ENCODE measurements at regions not wholly inside any gene's neighbourhood (a gene's known extent, or its start where the extent isn't known, plus 50 kb on each side); places are given as distances from the start of the nearest gene placed in this dataset.

- no peak for DNase-seq (ENCODE audit: low read depth)
- TF ChIP-seq, protein P1, sequence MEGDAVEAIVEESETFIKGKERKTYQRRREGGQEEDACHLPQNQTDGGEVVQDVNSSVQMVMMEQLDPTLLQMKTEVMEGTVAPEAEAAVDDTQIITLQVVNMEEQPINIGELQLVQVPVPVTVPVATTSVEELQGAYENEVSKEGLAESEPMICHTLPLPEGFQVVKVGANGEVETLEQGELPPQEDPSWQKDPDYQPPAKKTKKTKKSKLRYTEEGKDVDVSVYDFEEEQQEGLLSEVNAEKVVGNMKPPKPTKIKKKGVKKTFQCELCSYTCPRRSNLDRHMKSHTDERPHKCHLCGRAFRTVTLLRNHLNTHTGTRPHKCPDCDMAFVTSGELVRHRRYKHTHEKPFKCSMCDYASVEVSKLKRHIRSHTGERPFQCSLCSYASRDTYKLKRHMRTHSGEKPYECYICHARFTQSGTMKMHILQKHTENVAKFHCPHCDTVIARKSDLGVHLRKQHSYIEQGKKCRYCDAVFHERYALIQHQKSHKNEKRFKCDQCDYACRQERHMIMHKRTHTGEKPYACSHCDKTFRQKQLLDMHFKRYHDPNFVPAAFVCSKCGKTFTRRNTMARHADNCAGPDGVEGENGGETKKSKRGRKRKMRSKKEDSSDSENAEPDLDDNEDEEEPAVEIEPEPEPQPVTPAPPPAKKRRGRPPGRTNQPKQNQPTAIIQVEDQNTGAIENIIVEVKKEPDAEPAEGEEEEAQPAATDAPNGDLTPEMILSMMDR (conservative IDR thresholded peaks at IDR 0.05; ENCODE audit: low read depth, low read length) = no peak
- H3K4me3 ChIP-seq (ENCODE audit: low read depth, low read length) = no peak overlapping the region
These were observed 874.2 kb downstream of the KCNMA1 start for GRCh38 chr10:76763376-76763775.

DNA sequence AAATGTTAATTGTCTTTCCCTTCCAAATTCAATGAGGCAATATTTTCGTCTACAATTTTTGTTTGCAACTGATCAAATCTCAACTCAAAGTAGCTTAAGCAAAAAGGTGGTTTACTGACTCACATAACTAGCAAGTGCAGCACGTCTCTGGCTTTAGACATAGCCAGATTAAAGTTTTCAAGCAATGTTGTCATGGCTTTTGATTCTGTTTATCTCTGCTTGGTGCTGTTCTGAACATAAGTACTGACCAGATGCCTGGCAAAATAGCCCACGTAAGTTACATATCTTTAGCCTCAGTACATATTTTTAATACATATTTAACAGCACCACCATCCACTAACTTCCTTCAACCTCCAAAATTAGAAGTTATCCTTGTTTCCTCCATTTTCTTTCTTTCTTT, 877.9 kb downstream of the KCNMA1 start:
- no peak for DNase-seq (ENCODE audit: low read depth)
- no peak overlapping the region for H3K4me3 ChIP-seq (ENCODE audit: low read depth, low read length)
- TF ChIP-seq, protein P1 (conservative IDR thresholded peaks at IDR 0.05; ENCODE audit: low read depth, low read length) = no peak

- no peak overlapping the region for H3K4me3 ChIP-seq (ENCODE audit: low read depth, low read length)
- TF ChIP-seq, protein P1 (conservative IDR thresholded peaks at IDR 0.05; ENCODE audit: low read depth, low read length) = no peak
- no peak for DNase-seq (ENCODE audit: low read depth)
These were observed 894.4 kb downstream of the KCNMA1 start for GRCh38 chr10:76743169-76743568.

- TF ChIP-seq, protein P1 (conservative IDR thresholded peaks at IDR 0.05; ENCODE audit: low read depth, low read length) = no peak
- no peak for DNase-seq (ENCODE audit: low read depth)
- no peak overlapping the region for H3K4me3 ChIP-seq (ENCODE audit: low read depth, low read length)
These were observed 897.1 kb downstream of the KCNMA1 start for GRCh38 chr10:76740514-76740913.

- no peak for DNase-seq (ENCODE audit: low read depth)
- TF ChIP-seq, protein P1 (conservative IDR thresholded peaks at IDR 0.05; ENCODE audit: low read depth, low read length) = no peak
These were observed 898.6 kb downstream of the KCNMA1 start for GRCh38 chr10:76738991-76739390.

GRCh38 chr10:76736815-76737618, 900.6 kb downstream of the KCNMA1 start:
- no peak for DNase-seq (ENCODE audit: low read depth)
- TF ChIP-seq, protein P1 (conservative IDR thresholded peaks at IDR 0.05; ENCODE audit: low read depth, low read length) = no peak
- H3K4me3 ChIP-seq (ENCODE audit: low read depth, low read length) = no peak overlapping the region

More at GRCh38 chr10:76738991-76739390, 898.6 kb downstream of the KCNMA1 start:
- no peak overlapping the region for H3K4me3 ChIP-seq (ENCODE audit: low read depth, low read length)

DNA sequence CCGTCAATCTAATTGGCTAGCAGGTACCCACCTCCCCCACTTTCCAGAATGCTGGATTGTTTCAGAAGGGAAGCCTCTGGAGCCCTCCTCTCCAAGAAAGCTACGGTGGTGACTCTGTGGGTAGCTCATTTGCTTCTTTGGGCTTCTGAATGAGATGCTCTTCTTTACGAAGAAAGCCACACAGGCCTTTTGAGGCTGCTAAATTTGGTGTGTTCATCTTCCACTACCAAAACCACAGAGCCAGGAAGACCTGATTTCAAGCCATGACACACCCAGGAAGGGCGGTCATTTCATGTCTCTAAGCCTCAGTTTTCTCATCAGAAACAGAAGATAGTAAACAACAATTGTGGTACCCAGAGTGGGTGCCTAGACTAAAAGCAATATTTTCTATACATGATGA, 901.2 kb downstream of the KCNMA1 start:
- TF ChIP-seq, protein P1 (conservative IDR thresholded peaks at IDR 0.05; ENCODE audit: low read depth, low read length) = no peak
- no peak for DNase-seq (ENCODE audit: low read depth)
- no peak overlapping the region for H3K4me3 ChIP-seq (ENCODE audit: low read depth, low read length)
